Keratinocyte (primary cell): ENCODE measurements at regions not wholly inside any gene's neighbourhood (a gene's known extent, or its start where the extent isn't known, plus 50 kb on each side); places are given as distances from the start of the nearest gene placed in this dataset.

Experiments
- DNase-seq: peaks from one replicate; pipeline ENCODE4 v3.0.0-alpha.2; 2011; ENCODE audit warnings: low read depth, missing footprints, low spot score
- FAIRE-seq: peaks from 2 replicates; lab custom pipeline; 2011; peaks lifted over from hg19 to GRCh38; lab: Jason Lieb, UNC
- H2AFZ ChIP-seq: 2 replicates; pipeline ENCODE4 v1.6.0; 2012; ENCODE audit warnings: low read length, control low read depth, inconsistent platforms; ENCODE audit not compliant: control insufficient read depth
- H3K27ac ChIP-seq: 2 replicates; pipeline ENCODE4 v1.5.1; 2011; ENCODE audit warnings: low read length; ENCODE audit not compliant: control insufficient read depth, insufficient read depth
- H3K27me3 ChIP-seq: 3 replicates; pipeline ENCODE4 v1.6.0; 2011; ENCODE audit warnings: low read length; ENCODE audit not compliant: control insufficient read depth, insufficient read depth; ENCODE audit errors: extremely low read depth
- H3K36me3 ChIP-seq, 2 experiments: 2 replicates in 1 of 2; 3 replicates in 1 of 2; pipeline ENCODE4 v1.5.1; 2011; ENCODE audit warnings: low read length in 2 of 2, mild to moderate bottlenecking in 1 of 2; ENCODE audit not compliant: control insufficient read depth in 2 of 2, insufficient read depth in 2 of 2; ENCODE audit errors: extremely low read depth in 1 of 2
- H3K4me1 ChIP-seq: 3 replicates; pipeline ENCODE4 v1.5.1; 2011; ENCODE audit warnings: low read length; ENCODE audit not compliant: control insufficient read depth, insufficient read depth; ENCODE audit errors: extremely low read depth
- H3K4me2 ChIP-seq: 3 replicates; pipeline ENCODE4 v1.6.0; 2011; ENCODE audit warnings: low read depth, low read length; ENCODE audit not compliant: control insufficient read depth, insufficient read depth; ENCODE audit errors: extremely low read depth
- H3K4me3 ChIP-seq, 3 experiments: fragments of 200-600 bp in 1 of 3; sonication (generic) in 1 of 3; 2 replicates in 2 of 3; 3 replicates in 1 of 3; pipeline ENCODE4 v1.5.1; 2011 to 2016; ENCODE audit warnings: low read length in 3 of 3, mild to moderate bottlenecking in 3 of 3, control low read depth in 2 of 3, inconsistent platforms in 1 of 3, low read depth in 1 of 3, mixed read lengths in 1 of 3, mixed run types in 1 of 3, moderate library complexity in 1 of 3; ENCODE audit not compliant: control insufficient read depth in 2 of 3, insufficient read depth in 2 of 3; ENCODE audit errors: extremely low read depth in 1 of 3
- H3K79me2 ChIP-seq: 2 replicates; pipeline ENCODE4 v1.6.0; 2012; ENCODE audit warnings: low read length; ENCODE audit not compliant: control insufficient read depth, insufficient read depth
- H3K9ac ChIP-seq: 3 replicates; pipeline ENCODE4 v1.6.0; 2011; ENCODE audit warnings: low read length; ENCODE audit not compliant: control insufficient read depth, insufficient read depth; ENCODE audit errors: extremely low read depth
- H3K9me1 ChIP-seq: 3 replicates; pipeline ENCODE4 v1.6.0; 2011; ENCODE audit warnings: low read length; ENCODE audit not compliant: control insufficient read depth, insufficient read depth; ENCODE audit errors: extremely low read depth
- H3K9me3 ChIP-seq: 2 replicates; pipeline ENCODE4 v1.5.1; 2012; ENCODE audit warnings: low read depth, low read length; ENCODE audit not compliant: control insufficient read depth
- H4K20me1 ChIP-seq: 3 replicates; pipeline ENCODE4 v1.6.0; 2011; ENCODE audit warnings: low read length; ENCODE audit not compliant: control insufficient read depth, insufficient read depth; ENCODE audit errors: extremely low read depth
- EZH2 ChIP-seq: IDR thresholded peaks from one replicate; pipeline ENCODE4 v1.6.1; 2012; ENCODE audit warnings: inconsistent platforms, mild to moderate bottlenecking, low read length, moderate library complexity
- dilution Hi-C: fragments of 300-500 bp; cut with MboI; formaldehyde crosslinking; loops from one replicate; pipeline ENCODE4 v1.7.0; 2020; ENCODE audit warnings: low sequenced_read_pairs; ENCODE audit not compliant: extremely low pct_ligation_motif_present
- TF ChIP-seq, protein P1 (sequence below), 3 experiments: IDR thresholded peaks in 1 of 3; conservative IDR thresholded peaks in 1 of 3; optimal IDR thresholded peaks in 1 of 3; 2 replicates in 2 of 3; 3 replicates in 1 of 3; pipeline versions ENCODE3 to v1.5.1; 2011; ENCODE audit warnings: low read length in 3 of 3, mild to moderate bottlenecking in 3 of 3, moderate library complexity in 2 of 3, control low read depth in 1 of 3, inconsistent platforms in 1 of 3; ENCODE audit not compliant: insufficient read depth in 2 of 3; ENCODE audit errors: extremely low read depth in 1 of 3

DNA sequence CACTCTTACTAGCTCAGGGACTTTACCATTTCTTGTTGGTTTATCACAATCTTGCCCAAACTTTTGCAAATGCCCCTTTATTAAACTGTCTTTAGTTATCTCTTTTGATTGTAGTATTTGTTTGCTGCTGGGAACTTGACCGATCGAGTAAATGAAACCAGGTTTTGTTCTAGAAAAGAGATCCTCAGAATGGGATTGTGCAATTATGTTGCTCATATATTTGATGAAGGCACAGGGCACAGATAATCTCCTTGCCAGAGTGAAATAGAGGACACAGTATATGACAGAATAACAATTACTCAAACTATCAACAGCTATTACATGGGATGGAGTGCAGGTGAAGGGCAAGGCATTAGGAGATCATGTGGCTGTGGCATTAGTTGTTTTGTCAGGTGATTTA, 216.6 kb upstream of the RASGRP1 start:
- FAIRE-seq (no peak), DNase-seq (no peak)
- H3K4me3 ChIP-seq = no peak overlapping the region
- no peak overlapping the region for H3K4me2 ChIP-seq
- H2AFZ ChIP-seq = no peak overlapping the region
- no peaks in the 10 kb centered on the region for H3K27me3 ChIP-seq
- TF ChIP-seq EZH2 = no peak
- TF ChIP-seq, protein P1, sequence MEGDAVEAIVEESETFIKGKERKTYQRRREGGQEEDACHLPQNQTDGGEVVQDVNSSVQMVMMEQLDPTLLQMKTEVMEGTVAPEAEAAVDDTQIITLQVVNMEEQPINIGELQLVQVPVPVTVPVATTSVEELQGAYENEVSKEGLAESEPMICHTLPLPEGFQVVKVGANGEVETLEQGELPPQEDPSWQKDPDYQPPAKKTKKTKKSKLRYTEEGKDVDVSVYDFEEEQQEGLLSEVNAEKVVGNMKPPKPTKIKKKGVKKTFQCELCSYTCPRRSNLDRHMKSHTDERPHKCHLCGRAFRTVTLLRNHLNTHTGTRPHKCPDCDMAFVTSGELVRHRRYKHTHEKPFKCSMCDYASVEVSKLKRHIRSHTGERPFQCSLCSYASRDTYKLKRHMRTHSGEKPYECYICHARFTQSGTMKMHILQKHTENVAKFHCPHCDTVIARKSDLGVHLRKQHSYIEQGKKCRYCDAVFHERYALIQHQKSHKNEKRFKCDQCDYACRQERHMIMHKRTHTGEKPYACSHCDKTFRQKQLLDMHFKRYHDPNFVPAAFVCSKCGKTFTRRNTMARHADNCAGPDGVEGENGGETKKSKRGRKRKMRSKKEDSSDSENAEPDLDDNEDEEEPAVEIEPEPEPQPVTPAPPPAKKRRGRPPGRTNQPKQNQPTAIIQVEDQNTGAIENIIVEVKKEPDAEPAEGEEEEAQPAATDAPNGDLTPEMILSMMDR (optimal IDR thresholded peaks at IDR 0.05 in 1 of 3, IDR thresholded peaks at IDR 0.05 in 1 of 3, conservative IDR thresholded peaks at IDR 0.05 in 1 of 3; ENCODE audit: extremely low read depth in 1 of 3, insufficient read depth in 2 of 3, low read length in 3 of 3) = no peak
- H3K4me1 ChIP-seq = no peaks in the 10 kb centered on the region
- H3K36me3 ChIP-seq = no peaks in the 10 kb centered on the region
- H3K9me1 ChIP-seq = no peaks in the 10 kb centered on the region
- no peak overlapping the region for H3K27ac ChIP-seq
- dilution Hi-C loops = no loop called here
- H3K9me3 ChIP-seq = no peaks in the 10 kb centered on the region
- no peak overlapping the region for H3K9ac ChIP-seq
- no peaks in the 10 kb centered on the region for H4K20me1 ChIP-seq
- H3K79me2 ChIP-seq = no peaks in the 10 kb centered on the region

DNA sequence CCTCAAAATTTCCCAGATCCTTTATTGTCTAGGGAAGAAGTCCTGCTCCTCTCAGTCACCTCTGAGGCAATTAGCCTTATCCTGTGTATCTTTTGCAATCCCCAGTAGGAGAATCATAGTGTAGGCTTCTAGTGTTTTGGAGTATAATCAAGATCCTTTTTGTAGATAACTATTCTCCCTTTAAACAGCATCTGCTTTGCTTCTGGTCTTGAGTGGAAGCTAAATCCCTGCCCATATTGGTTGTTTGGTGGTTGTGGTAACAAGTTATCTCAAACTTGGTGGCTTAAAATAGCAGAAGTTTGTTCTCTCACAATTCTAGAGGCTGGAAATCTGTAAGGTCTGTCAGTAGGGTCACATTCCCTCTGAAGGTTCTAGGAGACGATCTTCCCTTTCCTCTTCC, 217.5 kb upstream of the RASGRP1 start:
- no peak overlapping the region for H2AFZ ChIP-seq
- no peak for DNase-seq
- H3K27me3 ChIP-seq = no peaks in the 10 kb centered on the region
- H3K4me1 ChIP-seq = no peaks in the 10 kb centered on the region
- dilution Hi-C loops = no loop called here
- no peak overlapping the region for H3K9ac ChIP-seq
- no peaks in the 10 kb centered on the region for H3K9me1 ChIP-seq
- no peaks in the 10 kb centered on the region for H3K36me3 ChIP-seq
- no peaks in the 10 kb centered on the region for H4K20me1 ChIP-seq
- no peaks in the 10 kb centered on the region for H3K79me2 ChIP-seq
- FAIRE-seq = no peak
- no peaks in the 10 kb centered on the region for H3K9me3 ChIP-seq
- no peak overlapping the region for H3K4me3 ChIP-seq
- H3K4me2 ChIP-seq = no peak overlapping the region
- no peak for TF ChIP-seq EZH2
- TF ChIP-seq, protein P1 (optimal IDR thresholded peaks at IDR 0.05 in 1 of 3, IDR thresholded peaks at IDR 0.05 in 1 of 3, conservative IDR thresholded peaks at IDR 0.05 in 1 of 3; ENCODE audit: extremely low read depth in 1 of 3, insufficient read depth in 2 of 3, low read length in 3 of 3) = no peak
- H3K27ac ChIP-seq = no peak overlapping the region
